HG03432 (cell line): ENCODE measurements at regions not wholly inside any gene's neighbourhood (a gene's known extent, or its start where the extent isn't known, plus 50 kb on each side); places are given as distances from the start of the nearest gene placed in this dataset.
A peak's percentile ranks its signal among the peaks of the same experiment; 100 is the strongest.

Experiments
- ATAC-seq: cut with Tn5 transposase; IDR thresholded peaks from one replicate; pipeline ENCODE4 v1.9.1; 2021; ENCODE audit warnings: mild to moderate bottlenecking, moderate library complexity; ENCODE audit not compliant: unreplicated experiment

GRCh38 chr11:33617672-33618350, 82.8 kb downstream of the C11orf91 start:
- no peak for ATAC-seq

- ATAC-seq = no peak
Measured at GRCh38 chr11:33616552-33616951, 84.1 kb downstream of the C11orf91 start.

- ATAC-seq = no peak
Measured at GRCh38 chr11:33615751-33616150, 84.9 kb downstream of the C11orf91 start.

GRCh38 chr11:33613404-33613803, 87.2 kb downstream of the C11orf91 start:
- no peak for ATAC-seq

- ATAC-seq = no peak
Measured at GRCh38 chr11:33610903-33611302, 89.7 kb downstream of the C11orf91 start.

- no peak for ATAC-seq
Measured at GRCh38 chr11:33608386-33608785, 92.2 kb downstream of the C11orf91 start.

- no peak for ATAC-seq
Measured at GRCh38 chr11:33606762-33607161, 93.9 kb downstream of the C11orf91 start.

- ATAC-seq = no peak
Measured at GRCh38 chr11:33605703-33606102, 94.9 kb downstream of the C11orf91 start.

- no peak for ATAC-seq
Measured at GRCh38 chr11:33598426-33599069, 102.1 kb downstream of the C11orf91 start.

- no peak for ATAC-seq
Measured at GRCh38 chr11:33594188-33594587, 106.4 kb downstream of the C11orf91 start.

GRCh38 chr11:33590441-33590840, 110.2 kb downstream of the C11orf91 start:
- no peak for ATAC-seq

GRCh38 chr11:33588056-33588455, 112.6 kb downstream of the C11orf91 start:
- ATAC-seq = no peak

GRCh38 chr11:33585586-33586209, 114.9 kb downstream of the C11orf91 start:
- no peak for ATAC-seq

- ATAC-seq = no peak
Measured at GRCh38 chr11:33582636-33583325, 117.8 kb downstream of the C11orf91 start.

GRCh38 chr11:33579101-33579500, 121.5 kb downstream of the C11orf91 start:
- ATAC-seq = no peak

GRCh38 chr11:33577204-33577603, 123.4 kb downstream of the C11orf91 start:
- no peak for ATAC-seq

- ATAC-seq = peak; percentile 74
Measured at GRCh38 chr11:33575311-33575710, 125.3 kb downstream of the C11orf91 start.

GRCh38 chr11:33574331-33574730, 126.3 kb downstream of the C11orf91 start:
- no peak for ATAC-seq

GRCh38 chr11:33569333-33569732, 131.3 kb downstream of the C11orf91 start:
- no peak for ATAC-seq

GRCh38 chr11:33567004-33567403, 133.6 kb downstream of the C11orf91 start:
- no peak for ATAC-seq

- no peak for ATAC-seq
Measured at GRCh38 chr11:33564856-33565453, 135.7 kb downstream of the C11orf91 start.
